GM04504 (cell line): ENCODE measurements at regions not wholly inside any gene's neighbourhood (a gene's known extent, or its start where the extent isn't known, plus 50 kb on each side); places are given as distances from the start of the nearest gene placed in this dataset.
A peak's percentile ranks its signal among the peaks of the same experiment; 100 is the strongest.

Experiments
- DNase-seq: peaks from one replicate; pipeline ENCODE4 v3.0.0-alpha.2; 2012; ENCODE audit warnings: low read depth

GRCh38 chr5:107263387-107264018, 407.2 kb downstream of the EFNA5 start:
- no peak for DNase-seq

GRCh38 chr5:107257885-107258520, 412.7 kb downstream of the EFNA5 start:
- DNase-seq: no peak

- DNase-seq: no peak
Measured at GRCh38 chr5:107254902-107255234, 415.9 kb downstream of the EFNA5 start.

DNA sequence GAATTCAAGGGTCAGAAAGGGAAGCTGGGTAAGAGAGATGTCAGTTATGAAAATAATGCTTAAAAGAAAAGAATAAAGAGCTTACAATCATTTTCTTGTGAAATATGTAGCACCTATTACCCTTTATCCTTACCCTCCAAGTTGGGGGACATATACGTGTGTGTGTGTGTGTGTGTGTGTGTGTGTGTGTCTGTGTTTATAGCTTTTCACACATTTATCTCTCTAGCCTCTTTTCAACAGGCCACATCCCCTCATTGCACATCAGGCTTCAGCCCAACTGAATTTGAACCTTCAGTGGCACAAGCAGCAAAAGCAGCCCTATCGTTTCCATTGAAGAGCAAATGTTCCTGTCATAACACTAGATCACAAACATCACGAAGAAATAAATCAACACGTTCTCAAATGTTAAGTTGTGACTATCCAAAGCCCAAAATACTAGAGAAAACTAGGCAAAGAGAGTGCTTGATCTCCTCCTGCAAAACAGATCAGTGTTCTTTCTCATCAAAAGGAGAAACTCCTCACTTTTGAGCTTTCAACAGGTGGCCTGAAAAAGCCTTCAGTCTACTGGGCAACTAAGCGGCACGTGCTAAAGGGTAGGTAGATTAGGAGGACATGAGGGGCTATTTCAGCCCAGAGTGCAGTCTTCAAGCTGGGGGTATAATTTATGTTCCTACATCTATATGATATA, 416.4 kb downstream of the EFNA5 start:
- no peak for DNase-seq

- no peak for DNase-seq
Measured at GRCh38 chr5:107253246-107253645, 417.5 kb downstream of the EFNA5 start.

- DNase-seq: no peak
Measured at GRCh38 chr5:107251151-107251550, 419.6 kb downstream of the EFNA5 start.

DNA sequence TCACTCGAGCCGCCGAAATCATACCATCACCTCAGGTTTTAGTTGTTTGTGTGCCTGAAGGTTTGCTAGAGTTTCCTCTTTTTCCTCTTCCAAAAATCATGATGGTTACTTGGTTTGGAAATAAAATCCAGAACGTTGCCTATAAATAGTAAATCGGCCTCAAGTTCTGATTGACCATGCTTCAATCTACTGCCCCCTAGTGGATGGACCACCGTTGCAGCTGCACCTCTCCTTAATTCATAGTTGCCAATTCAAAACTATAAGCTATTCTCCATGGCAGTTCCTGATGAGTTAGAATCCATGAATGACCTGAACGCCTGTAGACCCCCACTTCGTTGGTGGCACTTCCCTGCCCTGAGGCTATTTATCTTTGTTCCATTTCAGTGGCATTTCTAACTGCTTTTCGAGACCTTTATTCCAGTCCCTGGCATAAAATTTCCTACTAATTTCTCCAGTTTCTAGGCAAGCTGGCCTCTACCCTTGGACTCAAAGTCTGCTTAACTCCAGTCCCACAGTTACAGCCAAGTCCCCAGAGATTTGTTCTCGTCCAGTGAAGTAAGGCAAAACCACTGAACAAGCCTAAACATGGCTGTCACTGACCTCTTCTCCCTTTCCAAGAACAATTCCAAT, 422.6 kb downstream of the EFNA5 start:
- no peak for DNase-seq

- DNase-seq: no peak
Measured at GRCh38 chr5:107247427-107247826, 423.3 kb downstream of the EFNA5 start.

DNA sequence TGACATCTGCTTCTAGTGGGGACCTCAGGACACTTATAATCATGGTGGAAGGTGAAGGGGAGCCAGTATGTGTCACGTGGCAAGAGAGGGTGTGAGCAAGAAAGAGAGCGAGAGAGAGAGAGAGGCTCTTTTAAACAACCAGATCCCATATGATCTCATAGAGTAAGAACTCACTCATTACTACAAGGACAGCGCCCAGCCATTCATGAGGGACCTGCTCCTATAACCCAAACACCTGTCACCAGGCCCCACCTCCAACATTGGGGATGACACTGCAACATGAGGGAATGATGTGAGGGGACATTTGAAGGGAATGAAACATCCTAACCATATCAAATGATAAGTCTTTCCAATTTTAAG, 427.5 kb downstream of the EFNA5 start:
- no peak for DNase-seq

DNA sequence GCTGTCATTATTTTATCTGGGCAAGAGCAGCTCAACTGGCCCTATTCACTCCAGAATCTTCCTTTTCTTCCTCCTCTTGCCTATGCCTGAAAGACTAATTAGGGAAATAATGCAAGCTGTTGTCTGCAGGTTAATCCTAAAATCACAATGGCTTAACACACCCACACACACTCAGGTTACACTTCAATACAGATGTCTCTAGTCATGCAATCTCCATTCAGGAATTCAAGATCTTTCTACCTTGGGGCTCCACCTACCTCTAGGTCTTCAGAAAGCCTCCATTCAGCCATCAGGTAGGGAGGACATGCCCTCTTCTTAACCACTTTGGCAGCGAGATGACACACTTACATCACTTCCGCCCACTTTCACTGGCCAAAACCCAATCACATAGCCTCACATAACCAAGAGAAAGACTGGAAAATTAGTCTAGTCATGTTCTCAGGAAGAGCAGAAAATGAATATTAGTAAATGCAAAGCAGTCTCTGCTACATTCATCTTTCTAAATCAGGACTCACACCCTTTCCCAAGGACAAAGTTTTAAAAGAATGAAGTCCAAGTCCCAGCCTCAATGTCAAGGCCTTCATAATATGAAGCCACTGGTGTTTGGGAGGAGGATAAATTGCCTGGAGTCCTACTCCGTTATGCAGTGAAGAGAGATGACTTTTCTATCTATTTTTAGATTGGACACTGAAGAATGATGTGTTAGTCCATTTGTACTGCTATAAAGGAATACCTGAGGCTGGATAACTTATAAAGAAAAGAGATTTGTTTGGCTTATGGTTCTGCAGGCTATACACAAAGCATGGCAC, 428.1 kb downstream of the EFNA5 start:
- no peak for DNase-seq

- DNase-seq: no peak
Measured at GRCh38 chr5:107241841-107242240, 428.9 kb downstream of the EFNA5 start.

GRCh38 chr5:107235167-107235566, 435.6 kb downstream of the EFNA5 start:
- DNase-seq: no peak

DNA sequence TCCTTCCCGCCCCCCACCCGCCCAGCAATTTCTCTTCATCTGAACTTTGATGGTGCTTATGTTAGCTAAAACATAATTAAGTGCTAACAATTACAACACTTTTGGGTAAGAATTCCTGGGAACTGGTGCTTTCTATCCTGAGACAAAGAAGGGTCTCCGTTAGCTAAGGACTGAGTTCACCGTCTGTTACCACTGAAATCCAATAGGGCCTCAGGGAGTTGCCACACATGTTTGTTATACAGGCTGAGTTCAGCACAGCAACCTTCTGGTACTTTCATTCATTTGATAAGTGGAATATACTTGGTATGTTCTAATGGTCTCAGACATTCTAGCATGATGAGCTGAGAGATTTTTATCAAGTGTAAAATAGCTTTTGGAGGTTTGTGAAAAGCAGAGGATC, 437.9 kb downstream of the EFNA5 start:
- no peak for DNase-seq

- DNase-seq: no peak
Measured at GRCh38 chr5:107232293-107232692, 438.4 kb downstream of the EFNA5 start.

DNA sequence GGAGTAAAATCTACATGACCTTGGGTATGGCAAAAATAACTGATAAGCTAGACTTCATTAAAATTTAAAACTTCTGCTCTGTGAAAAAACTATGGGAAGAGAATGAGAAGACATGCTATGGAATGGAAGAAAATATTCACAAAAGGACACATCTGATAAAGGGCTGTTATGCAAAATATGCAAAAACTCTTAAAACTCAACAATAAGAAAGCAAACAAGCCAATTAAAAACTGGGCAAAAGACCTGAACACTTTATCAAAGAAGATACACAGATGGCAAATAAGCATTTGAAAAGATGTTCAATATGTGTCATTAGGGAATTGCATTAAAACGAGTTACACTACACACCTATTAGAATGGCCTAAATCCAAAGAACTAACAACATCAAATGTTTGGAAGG, 439.5 kb downstream of the EFNA5 start:
- DNase-seq: no peak

GRCh38 chr5:107230367-107230766, 440.4 kb downstream of the EFNA5 start:
- DNase-seq: no peak

DNA sequence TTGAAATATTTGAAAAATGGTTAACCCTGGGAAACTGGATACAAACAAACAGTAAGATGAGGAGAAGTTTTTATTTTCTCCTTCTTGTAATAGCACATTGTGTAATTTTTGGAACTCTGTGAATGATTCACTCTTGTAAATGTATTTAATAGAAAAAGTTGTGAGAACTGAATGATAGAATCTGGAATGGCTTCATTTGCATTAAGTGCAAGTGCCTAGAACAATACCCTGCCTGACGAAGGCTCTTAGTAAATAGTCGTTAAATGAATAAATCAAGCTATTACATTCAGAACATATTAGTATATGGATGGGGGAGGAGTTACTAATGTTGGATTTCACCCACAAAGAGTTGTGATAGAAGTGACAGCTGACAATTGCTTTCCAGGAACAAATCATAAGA, 442.5 kb downstream of the EFNA5 start:
- DNase-seq: no peak

- DNase-seq: no peak
Measured at GRCh38 chr5:107224272-107224671, 446.5 kb downstream of the EFNA5 start.

DNA sequence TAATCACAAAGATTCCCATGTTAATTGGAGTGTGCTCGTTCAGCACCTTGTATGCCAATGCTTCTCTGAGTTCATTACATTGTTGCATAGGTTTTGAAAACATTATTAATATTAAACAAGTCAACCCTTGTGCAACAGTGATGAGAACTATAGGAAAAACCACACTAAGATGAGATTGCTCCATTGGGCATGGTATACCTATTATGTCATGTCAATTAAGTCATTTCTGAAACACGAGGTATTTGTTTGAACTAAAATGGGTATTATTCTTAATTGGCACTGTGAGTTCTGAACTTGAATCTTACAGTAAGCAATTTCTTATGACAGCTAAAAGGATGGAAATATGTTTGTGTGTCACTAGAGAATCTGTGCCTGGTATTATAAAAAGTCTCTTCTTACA, 447.7 kb downstream of the EFNA5 start:
- no peak for DNase-seq

GRCh38 chr5:107219993-107220392, 450.7 kb downstream of the EFNA5 start:
- DNase-seq: no peak

GRCh38 chr5:107218457-107219193, 452.1 kb downstream of the EFNA5 start:
- peak; percentile 32 for DNase-seq

- DNase-seq: no peak
Measured at GRCh38 chr5:107217721-107218130, 453.0 kb downstream of the EFNA5 start.
